Neutrophil (primary cell): ENCODE measurements at regions not wholly inside any gene's neighbourhood (a gene's known extent, or its start where the extent isn't known, plus 50 kb on each side); places are given as distances from the start of the nearest gene placed in this dataset.

Experiments
- H3K27ac ChIP-seq: fragments of 200-600 bp; sonication (generic); 2 replicates; pipeline ENCODE4 v1.5.1; 2016; ENCODE audit warnings: mild to moderate bottlenecking, moderate library complexity
- H3K27me3 ChIP-seq: fragments of 200-600 bp; sonication (generic); 2 replicates; pipeline ENCODE4 v1.6.0; 2016; ENCODE audit warnings: mild to moderate bottlenecking
- H3K36me3 ChIP-seq: fragments of 200-600 bp; sonication (generic); 2 replicates; pipeline ENCODE4 v1.5.1; 2017
- H3K4me1 ChIP-seq, 2 experiments: fragments of 200-600 bp in 1 of 2; sonication (generic) in 1 of 2; 1 replicate in 1 of 2; 2 replicates in 1 of 2; pipeline versions ENCODE4 v1.5.1 to v1.6.1; 2013 to 2016; ENCODE audit warnings: low read depth in 1 of 2, low read length in 1 of 2, mild to moderate bottlenecking in 1 of 2, moderate library complexity in 1 of 2; ENCODE audit not compliant: control insufficient read depth in 1 of 2, insufficient read depth in 1 of 2
- H3K4me3 ChIP-seq, 2 experiments: fragments of 200-600 bp in 1 of 2; sonication (generic) in 1 of 2; 1 replicate in 1 of 2; 2 replicates in 1 of 2; pipeline ENCODE4 v1.5.1; 2013 to 2016; ENCODE audit warnings: low read depth in 1 of 2, low read length in 1 of 2, mild to moderate bottlenecking in 1 of 2, moderate library complexity in 1 of 2
- H3K9me3 ChIP-seq: fragments of 200-600 bp; sonication (generic); 2 replicates; pipeline ENCODE4 v1.5.1; 2016
- TF ChIP-seq, protein P1 (sequence below): fragments of 200-600 bp; sonication (generic); IDR thresholded peaks from 2 replicates; pipeline ENCODE4 v1.5.1; 2016; ENCODE audit warnings: antibody characterized with exemption

DNA sequence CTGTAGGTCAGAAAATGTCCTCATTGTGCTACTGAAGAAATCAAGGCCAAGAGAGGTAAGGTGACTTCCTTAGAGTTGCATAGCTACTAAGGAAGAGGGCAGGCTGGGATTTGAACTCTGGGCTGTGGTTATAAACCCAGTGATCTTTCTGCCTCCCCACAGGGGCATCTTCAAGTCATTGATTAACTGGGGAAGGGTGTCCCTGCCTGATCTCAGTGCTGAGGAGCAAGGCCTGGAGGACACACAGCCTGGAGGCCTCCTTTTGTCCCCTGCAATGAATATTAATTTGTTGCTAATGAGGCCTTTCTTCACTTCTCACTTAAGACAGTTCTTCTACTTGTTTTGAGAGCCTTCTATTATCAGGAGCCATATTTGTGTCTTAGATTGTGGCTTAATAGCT is 83.8 kb downstream of the KATNIP start:
- H3K4me3 ChIP-seq, result no peak overlapping the region
- no peaks in the 10 kb centered on the region for H3K27me3 ChIP-seq
- no peak overlapping the region for H3K27ac ChIP-seq
- no peaks in the 10 kb centered on the region for H3K9me3 ChIP-seq
- H3K36me3 ChIP-seq, result peaks cover 14% of the 10 kb centered on the region
- H3K4me1 ChIP-seq, result no peaks in the 10 kb centered on the region
- TF ChIP-seq, protein P1, sequence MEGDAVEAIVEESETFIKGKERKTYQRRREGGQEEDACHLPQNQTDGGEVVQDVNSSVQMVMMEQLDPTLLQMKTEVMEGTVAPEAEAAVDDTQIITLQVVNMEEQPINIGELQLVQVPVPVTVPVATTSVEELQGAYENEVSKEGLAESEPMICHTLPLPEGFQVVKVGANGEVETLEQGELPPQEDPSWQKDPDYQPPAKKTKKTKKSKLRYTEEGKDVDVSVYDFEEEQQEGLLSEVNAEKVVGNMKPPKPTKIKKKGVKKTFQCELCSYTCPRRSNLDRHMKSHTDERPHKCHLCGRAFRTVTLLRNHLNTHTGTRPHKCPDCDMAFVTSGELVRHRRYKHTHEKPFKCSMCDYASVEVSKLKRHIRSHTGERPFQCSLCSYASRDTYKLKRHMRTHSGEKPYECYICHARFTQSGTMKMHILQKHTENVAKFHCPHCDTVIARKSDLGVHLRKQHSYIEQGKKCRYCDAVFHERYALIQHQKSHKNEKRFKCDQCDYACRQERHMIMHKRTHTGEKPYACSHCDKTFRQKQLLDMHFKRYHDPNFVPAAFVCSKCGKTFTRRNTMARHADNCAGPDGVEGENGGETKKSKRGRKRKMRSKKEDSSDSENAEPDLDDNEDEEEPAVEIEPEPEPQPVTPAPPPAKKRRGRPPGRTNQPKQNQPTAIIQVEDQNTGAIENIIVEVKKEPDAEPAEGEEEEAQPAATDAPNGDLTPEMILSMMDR, result no peak

GRCh38 chr16:27634779-27635178 is 84.8 kb downstream of the KATNIP start:
- H3K4me1 ChIP-seq, result no peaks in the 10 kb centered on the region
- TF ChIP-seq, protein P1, result no peak
- H3K36me3 ChIP-seq, result peaks cover 18% of the 10 kb centered on the region
- no peaks in the 10 kb centered on the region for H3K9me3 ChIP-seq
- H3K4me3 ChIP-seq, result no peak overlapping the region
- no peak overlapping the region for H3K27ac ChIP-seq
- H3K27me3 ChIP-seq, result no peaks in the 10 kb centered on the region

DNA sequence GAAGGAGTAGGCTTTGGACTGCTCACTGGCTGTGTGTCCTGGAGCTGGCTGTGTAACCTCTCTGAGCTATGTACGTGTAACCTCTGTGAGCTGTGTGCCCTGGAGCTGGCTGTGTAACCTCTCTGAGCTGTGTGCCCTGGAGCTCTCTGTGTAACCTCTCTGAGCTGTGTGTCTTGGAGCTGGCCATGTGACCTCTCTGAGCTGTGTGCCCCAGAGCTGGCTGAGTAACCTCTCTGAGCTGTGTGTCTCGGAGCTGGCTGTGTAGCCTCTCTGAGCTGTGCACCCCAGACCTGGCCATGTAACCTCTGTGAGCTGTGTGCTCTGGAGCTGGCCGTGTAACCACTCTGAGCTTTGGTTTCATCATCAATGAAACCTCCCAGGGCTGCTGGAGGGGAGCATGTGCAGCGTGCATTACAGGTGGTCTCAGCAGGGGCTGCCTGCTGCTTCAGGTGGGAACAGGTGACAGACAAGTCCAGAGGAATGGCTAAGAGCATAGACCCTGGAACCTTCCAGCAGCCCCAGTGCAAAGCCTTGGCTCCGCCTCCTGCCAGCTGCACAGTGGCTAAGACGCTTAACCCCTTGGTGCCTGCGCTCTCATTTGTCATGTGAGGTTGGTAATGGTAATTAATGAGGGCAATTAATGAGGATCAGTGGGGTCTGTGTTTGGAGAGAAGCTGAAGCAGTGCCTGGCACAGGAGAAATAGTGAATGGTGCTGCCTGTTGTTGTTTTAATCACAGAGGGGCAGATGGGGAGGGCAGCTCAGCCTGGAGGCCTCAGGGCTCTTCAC is 86.7 kb downstream of the KATNIP start:
- Histone ChIP-seq H3K9me3 (no peaks in the 10 kb centered on the region), H3K27ac (no peak overlapping the region), H3K4me1 (no peaks in the 10 kb centered on the region), H3K36me3 (peaks cover 16% of the 10 kb centered on the region), H3K27me3 (no peaks in the 10 kb centered on the region), H3K4me3 (no peak overlapping the region)
- TF ChIP-seq, protein P1, result no peak

DNA sequence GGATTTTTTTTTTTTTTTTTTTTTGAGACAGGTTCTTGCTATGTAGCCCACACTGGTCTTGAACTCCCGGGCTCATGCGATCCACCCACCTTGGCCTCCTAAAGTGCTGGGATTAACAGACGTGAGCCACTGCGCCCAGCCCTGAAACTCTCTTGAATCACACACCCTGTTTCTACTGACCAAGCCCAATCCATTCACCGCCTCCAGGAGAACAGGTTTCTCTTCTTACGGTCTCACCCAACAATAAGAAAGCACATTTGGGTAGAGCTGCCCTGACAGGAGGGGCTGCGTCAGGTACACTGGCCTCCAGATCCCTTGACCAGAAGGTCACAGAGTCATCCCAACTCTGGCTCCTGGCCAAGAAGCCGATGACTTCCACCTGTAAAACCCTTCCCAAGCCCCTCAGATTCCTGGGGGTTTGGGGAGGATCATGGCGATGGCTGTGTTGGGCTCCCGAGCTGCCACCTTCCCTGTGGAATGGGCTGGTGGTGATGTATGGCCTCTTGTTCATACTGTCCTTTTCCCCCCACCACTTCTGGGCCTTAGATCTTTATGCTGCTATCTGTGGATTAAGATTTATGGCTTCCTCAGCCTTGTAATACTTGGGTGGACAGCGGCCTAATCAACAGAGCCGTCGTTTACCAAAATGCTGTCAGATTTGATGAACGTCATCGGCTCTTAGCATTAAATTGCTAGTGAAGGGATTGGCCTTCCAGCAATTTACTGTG is 89.1 kb downstream of the KATNIP start:
- H3K9me3 ChIP-seq, result no peaks in the 10 kb centered on the region

DNA sequence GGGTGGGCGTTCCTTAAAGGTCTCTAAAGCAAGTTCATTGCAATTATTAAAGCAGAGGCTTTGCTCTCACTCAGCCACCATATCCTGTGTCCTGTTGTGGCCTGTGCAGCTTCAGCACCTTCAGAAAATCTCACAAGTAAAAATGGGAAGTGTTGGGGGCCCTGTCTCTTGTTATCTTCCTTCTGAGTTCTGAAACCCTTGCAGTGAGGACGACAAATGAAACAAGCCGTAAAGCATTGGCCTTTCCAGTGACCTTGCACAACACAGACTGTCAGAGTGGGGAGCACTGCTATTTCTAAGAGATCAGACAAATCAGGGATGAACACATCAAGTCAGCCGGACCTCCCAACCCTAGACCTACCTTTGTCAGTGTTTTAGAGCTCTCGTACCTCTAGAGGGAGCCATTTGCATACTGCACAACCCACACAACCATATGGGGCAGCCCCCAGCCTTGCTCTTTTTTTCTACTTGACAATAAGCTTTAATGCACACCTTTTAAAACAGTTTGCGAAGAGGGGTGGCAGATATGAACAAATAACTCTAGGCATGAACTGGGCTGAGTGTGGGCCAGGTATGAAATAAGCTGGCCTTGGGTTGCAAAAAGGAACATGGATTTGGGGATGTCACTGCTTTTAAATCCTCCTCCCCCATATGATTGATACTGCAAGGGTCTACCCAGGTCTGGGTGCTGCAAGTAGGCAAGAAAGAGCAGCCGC is 89.8 kb downstream of the KATNIP start:
- Histone ChIP-seq H3K4me1 (peaks cover 5 to 6% of the 10 kb centered on the region in 2 experiments), H3K27ac (no peak overlapping the region), H3K4me3 (no peak overlapping the region), H3K9me3 (no peaks in the 10 kb centered on the region), H3K36me3 (peaks cover 9% of the 10 kb centered on the region), H3K27me3 (no peaks in the 10 kb centered on the region)
- TF ChIP-seq, protein P1, result no peak

More for the DNA sequence above, 89.1 kb downstream of the KATNIP start:
- Histone ChIP-seq H3K4me3 (no peak overlapping the region), H3K27ac (no peak overlapping the region), H3K4me1 (peaks cover 5 to 6% of the 10 kb centered on the region in 2 experiments), H3K36me3 (peaks cover 8% of the 10 kb centered on the region), H3K27me3 (no peaks in the 10 kb centered on the region)
- TF ChIP-seq, protein P1, result no peak
